Sigmoid colon (tissue), 6 donors: ENCODE measurements at regions not wholly inside any gene's neighbourhood (a gene's known extent, or its start where the extent isn't known, plus 50 kb on each side); places are given as distances from the start of the nearest gene placed in this dataset.

Experiments
- DNase-seq: peaks from one replicate; pipeline ENCODE4 v3.0.0-alpha.2; 2019
- H3K27ac ChIP-seq, 4 donors: fragments of 200-600 bp; sonication (generic); one replicate each; pipeline ENCODE4 v1.5.1; 2016 to 2019; ENCODE audit warnings: mild to moderate bottlenecking in 1 of 4
- H3K27me3 ChIP-seq, 3 donors: fragments of 200-600 bp; sonication (generic); one replicate each; pipeline ENCODE4 v1.5.1; 2019; ENCODE audit warnings: mild to moderate bottlenecking in 1 of 3
- H3K36me3 ChIP-seq, 4 donors: fragments of 200-600 bp; sonication (generic); one replicate each; pipeline ENCODE4 v1.5.1; 2016 to 2019
- H3K4me1 ChIP-seq, 4 donors: fragments of 200-600 bp; sonication (generic); one replicate each; pipeline ENCODE4 v1.5.1; 2017 to 2019
- H3K4me3 ChIP-seq, 4 donors: fragments of 200-600 bp; sonication (generic); one replicate each; pipeline ENCODE4 v1.5.1; 2017 to 2019; ENCODE audit warnings: mild to moderate bottlenecking in 2 of 4, moderate library complexity in 1 of 4
- H3K9me3 ChIP-seq, 4 donors: fragments of 200-600 bp in 3 of 4; sonication (generic) in 3 of 4; one replicate each; pipeline versions ENCODE4 v1.5.1 to v1.6.1; 2013 to 2019
- EP300 ChIP-seq, 4 donors: sonication (generic); formaldehyde crosslinking; IDR thresholded peaks; one replicate each; pipeline ENCODE4 v1.6.1; 2017; ENCODE audit warnings: antibody characterized with exemption in 4 of 4
- POLR2A ChIP-seq, 2 donors: fragments of 450-650 bp; IDR thresholded peaks; one replicate each; pipeline ENCODE4 v1.6.1; 2016; ENCODE audit warnings: antibody characterized with exemption in 2 of 2, mild to moderate bottlenecking in 2 of 2, moderate library complexity in 2 of 2
- POLR2AphosphoS5 ChIP-seq, 4 donors: sonication (generic); formaldehyde crosslinking; IDR thresholded peaks; one replicate each; pipeline ENCODE4 v1.6.1; 2017; ENCODE audit warnings: antibody characterized with exemption in 4 of 4
- WGBS, 2 donors: extraction: QIAGEN DNeasy Blood & Tissue Kit; methylation state at CpG; one replicate each; pipeline ENCODE4 v1.1.7; 2013; 5-methylcytosine and 5-hydroxymethylcytosine counted together
- intact Hi-C: fragments of 100-400 bp; cut with DNase I; formaldehyde crosslinking; loops from one replicate; pipeline ENCODE4 v1.15.1; 2023
- TF ChIP-seq, protein P1 (sequence below), 4 experiments: fragments of 450-650 bp in 3 of 4; fragments of 200-600 bp in 1 of 4; IDR thresholded peaks; one replicate each; pipeline ENCODE4 v1.5.1; 2016 to 2019; ENCODE audit warnings: antibody characterized with exemption in 4 of 4, mild to moderate bottlenecking in 3 of 4, moderate library complexity in 2 of 4
- donor health status: healthy with polysubstance abuse.
- donor health status: healthy.

DNA sequence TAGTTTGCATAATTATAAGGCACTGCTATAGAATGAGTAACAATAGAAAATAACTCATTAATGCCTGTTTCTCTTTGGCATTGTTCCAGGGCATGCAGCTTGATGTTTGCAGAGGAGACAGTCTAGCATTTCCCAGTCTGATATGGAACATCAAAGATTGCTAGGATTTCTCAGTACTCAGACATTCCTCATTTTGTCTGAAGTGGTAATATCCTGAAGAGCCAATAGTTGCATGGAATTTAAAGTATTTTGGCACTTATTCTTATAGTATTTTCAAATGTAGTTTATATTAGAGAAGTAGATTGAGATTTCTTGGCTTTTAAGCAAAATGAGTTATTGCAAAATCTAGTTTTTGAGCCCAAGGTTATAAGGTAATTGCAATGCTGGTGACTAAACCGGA, 337.3 kb upstream of the E2F7 start:
- TF ChIP-seq POLR2A (IDR thresholded peaks at IDR 0.05) = no peak
- TF ChIP-seq EP300 (IDR thresholded peaks at IDR 0.05) = no peak
- TF ChIP-seq, protein P1, sequence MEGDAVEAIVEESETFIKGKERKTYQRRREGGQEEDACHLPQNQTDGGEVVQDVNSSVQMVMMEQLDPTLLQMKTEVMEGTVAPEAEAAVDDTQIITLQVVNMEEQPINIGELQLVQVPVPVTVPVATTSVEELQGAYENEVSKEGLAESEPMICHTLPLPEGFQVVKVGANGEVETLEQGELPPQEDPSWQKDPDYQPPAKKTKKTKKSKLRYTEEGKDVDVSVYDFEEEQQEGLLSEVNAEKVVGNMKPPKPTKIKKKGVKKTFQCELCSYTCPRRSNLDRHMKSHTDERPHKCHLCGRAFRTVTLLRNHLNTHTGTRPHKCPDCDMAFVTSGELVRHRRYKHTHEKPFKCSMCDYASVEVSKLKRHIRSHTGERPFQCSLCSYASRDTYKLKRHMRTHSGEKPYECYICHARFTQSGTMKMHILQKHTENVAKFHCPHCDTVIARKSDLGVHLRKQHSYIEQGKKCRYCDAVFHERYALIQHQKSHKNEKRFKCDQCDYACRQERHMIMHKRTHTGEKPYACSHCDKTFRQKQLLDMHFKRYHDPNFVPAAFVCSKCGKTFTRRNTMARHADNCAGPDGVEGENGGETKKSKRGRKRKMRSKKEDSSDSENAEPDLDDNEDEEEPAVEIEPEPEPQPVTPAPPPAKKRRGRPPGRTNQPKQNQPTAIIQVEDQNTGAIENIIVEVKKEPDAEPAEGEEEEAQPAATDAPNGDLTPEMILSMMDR (IDR thresholded peaks at IDR 0.05) = no peak
- TF ChIP-seq POLR2AphosphoS5 (IDR thresholded peaks at IDR 0.05) = no peak
- WGBS, 2 donors = 65 to 75% methylated on average over 1 of the region's 1 CpG
- Histone ChIP-seq H3K4me3 (no peak overlapping the region), H3K4me1 (no peaks in the 10 kb centered on the region), H3K27ac (no peak overlapping the region), H3K27me3 (no peaks in the 10 kb centered on the region), H3K36me3 (no peaks in the 10 kb centered on the region), H3K9me3 (no peaks in the 10 kb centered on the region)
- no peak for DNase-seq
- intact Hi-C loops = no loop called here

DNA sequence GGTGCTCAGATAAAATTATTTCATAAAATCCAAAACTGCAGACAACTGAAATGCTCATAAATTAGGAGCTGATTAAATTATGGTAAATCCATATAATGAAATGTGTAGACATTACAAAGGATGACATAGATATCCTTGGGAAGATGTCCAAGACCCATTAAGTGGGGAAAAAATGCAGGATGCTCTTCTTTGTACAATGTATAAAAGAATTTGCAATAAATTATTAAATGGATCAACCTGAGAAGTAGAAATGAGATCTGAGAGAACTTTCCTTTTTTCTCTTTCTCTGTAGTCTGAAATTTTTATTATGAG, 336.4 kb upstream of the E2F7 start:
- H3K4me1 ChIP-seq = no peaks in the 10 kb centered on the region
- intact Hi-C loops = no loop called here
- no peak for DNase-seq
- no peaks in the 10 kb centered on the region for H3K36me3 ChIP-seq
- no peaks in the 10 kb centered on the region for H3K27me3 ChIP-seq
- no peak overlapping the region for H3K27ac ChIP-seq
- H3K4me3 ChIP-seq = no peak overlapping the region
- TF ChIP-seq POLR2A (IDR thresholded peaks at IDR 0.05) (no peak), POLR2AphosphoS5 (IDR thresholded peaks at IDR 0.05) (no peak), EP300 (IDR thresholded peaks at IDR 0.05) (no peak)
- TF ChIP-seq, protein P1 (IDR thresholded peaks at IDR 0.05) = no peak
- no peaks in the 10 kb centered on the region for H3K9me3 ChIP-seq

DNA sequence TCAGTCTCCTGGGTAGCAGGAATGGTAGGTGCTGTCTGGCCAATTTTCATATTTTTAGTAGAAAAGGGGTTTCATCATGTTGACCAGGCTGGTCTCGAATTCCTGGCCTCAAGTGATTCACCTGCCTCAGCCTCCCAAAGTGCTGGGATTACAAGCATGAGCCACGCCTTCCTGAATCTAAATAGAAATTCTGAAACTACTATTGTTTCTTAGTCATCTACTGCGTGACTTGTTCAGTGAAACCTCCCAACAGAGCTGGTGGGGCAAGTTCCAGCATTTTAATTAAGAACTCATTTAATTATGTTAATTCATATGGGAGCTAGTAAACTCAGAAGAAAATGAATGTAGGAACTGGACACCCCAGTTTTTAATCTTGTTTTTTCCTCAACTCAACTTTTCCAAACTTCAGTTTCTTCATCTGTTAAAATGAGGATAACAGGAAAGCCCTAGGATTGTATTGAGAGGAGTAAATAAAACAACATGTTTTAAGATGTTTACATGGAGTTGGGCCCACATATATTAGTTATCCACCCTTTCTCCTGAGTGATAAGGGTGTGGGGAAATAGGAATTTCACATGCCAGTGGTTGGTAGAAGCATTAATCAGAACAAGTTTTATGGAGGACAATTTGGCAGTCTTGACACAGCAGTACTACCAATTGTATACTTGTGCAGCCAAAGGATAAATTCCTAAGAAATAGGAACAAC, 335.8 kb upstream of the E2F7 start:
- no peaks in the 10 kb centered on the region for H3K9me3 ChIP-seq
- no peaks in the 10 kb centered on the region for H3K27me3 ChIP-seq
- TF ChIP-seq EP300 (IDR thresholded peaks at IDR 0.05) = no peak
- no peak for TF ChIP-seq POLR2A (IDR thresholded peaks at IDR 0.05)
- TF ChIP-seq POLR2AphosphoS5 (IDR thresholded peaks at IDR 0.05) = no peak
- TF ChIP-seq, protein P1 (IDR thresholded peaks at IDR 0.05) = no peak
- no peak for DNase-seq
- intact Hi-C loops = no loop called here
- H3K27ac ChIP-seq = no peak overlapping the region
- H3K4me1 ChIP-seq = no peaks in the 10 kb centered on the region
- no peak overlapping the region for H3K4me3 ChIP-seq
- whole genome bisulfite sequencing, 2 donors = 74 to 85% methylated on average over 3 of the region's 3 CpGs
- H3K36me3 ChIP-seq = no peaks in the 10 kb centered on the region

DNA sequence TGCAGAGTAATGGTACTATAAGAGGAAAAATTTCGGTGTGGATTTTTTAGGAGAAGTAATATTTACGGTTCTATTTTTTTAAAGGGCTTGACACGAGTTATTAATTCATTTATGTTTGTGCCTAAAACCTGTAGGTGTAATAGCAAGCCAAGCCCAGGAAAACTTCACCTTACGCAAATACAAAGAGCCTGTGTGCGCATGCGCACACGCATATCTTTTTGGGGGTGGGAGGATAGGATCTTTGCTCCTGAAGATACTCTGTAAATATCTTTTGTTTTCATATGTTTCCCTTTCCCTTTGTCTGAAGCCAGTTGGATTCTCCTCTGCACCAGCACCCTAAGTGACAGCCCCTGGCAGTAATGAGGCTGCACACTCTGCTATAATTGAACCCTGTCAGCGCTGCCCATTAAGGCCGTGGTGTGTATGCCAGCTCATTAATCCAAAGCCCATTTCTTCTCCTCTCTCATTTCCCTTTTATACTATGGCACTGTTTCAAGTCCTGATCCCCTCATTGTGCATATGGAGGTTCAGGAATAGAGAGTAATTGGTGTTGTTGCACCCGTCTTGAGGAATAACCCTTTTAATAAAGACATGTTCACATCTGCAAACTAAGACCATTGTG, 327.2 kb upstream of the E2F7 start:
- WGBS, 2 donors = 90 to 93% methylated on average over 10 of the region's 10 CpGs
- no peaks in the 10 kb centered on the region for H3K4me1 ChIP-seq
- no peaks in the 10 kb centered on the region for H3K27me3 ChIP-seq
- no peak overlapping the region for H3K27ac ChIP-seq
- DNase-seq = no peak
- no peaks in the 10 kb centered on the region for H3K9me3 ChIP-seq
- intact Hi-C loops = no loop called here
- TF ChIP-seq EP300 (IDR thresholded peaks at IDR 0.05) (no peak), POLR2AphosphoS5 (IDR thresholded peaks at IDR 0.05) (no peak), POLR2A (IDR thresholded peaks at IDR 0.05) (no peak)
- TF ChIP-seq, protein P1 (IDR thresholded peaks at IDR 0.05) = no peak
- no peak overlapping the region for H3K4me3 ChIP-seq
- no peaks in the 10 kb centered on the region for H3K36me3 ChIP-seq
